ENCODE measurements at regions not wholly inside any gene's neighbourhood (a gene's known extent, or its start where the extent isn't known, plus 50 kb on each side); places are given as distances from the start of the nearest gene placed in this dataset.
"Not testable (repeated sequence)": the region's sequence is repeated elsewhere in the genome, so short reads cannot be mapped to it uniquely, and the experiment has no call there.

DNA sequence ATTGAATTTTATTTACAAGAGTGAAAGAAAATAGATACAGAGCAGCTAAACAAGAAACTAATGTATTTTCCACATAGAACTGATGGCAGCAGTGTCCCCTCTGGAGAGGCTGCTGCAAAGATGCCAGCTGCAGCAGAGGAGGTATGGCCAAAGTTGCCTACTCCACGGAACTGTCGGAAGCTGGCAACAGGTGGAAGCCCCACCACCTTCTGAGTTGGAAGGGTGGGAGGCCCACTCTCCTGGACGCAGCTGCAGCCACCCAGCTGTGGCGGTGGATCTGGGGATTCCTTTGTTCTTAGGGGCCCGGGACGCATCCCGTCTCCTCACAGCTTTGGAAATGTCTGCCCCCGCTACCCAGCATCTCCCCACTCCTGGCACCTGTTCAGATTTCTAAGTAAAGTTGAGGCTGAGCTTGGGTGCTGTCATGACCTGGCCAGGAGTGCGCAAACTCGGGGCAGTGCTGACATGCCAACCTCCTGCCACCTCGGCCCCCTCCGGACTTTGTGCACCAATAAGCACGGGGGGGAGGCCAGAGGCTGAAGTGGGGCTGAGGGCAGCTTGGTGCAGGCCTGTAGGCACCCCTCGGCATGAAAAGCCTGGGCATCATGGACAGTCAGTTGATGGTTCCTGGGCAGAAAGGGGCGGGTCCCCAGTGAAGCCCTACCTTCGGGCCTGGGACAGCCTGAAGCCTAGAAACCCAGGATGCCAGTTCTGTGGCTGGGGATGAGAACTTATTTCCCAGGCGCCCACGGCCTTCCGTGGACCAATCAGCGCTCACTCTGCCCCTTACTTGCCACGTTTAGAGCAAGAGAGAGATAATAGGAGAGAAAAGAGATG lies 1071.4 kb downstream of the JRKL start:
- DNase-seq, result no peak

DNA sequence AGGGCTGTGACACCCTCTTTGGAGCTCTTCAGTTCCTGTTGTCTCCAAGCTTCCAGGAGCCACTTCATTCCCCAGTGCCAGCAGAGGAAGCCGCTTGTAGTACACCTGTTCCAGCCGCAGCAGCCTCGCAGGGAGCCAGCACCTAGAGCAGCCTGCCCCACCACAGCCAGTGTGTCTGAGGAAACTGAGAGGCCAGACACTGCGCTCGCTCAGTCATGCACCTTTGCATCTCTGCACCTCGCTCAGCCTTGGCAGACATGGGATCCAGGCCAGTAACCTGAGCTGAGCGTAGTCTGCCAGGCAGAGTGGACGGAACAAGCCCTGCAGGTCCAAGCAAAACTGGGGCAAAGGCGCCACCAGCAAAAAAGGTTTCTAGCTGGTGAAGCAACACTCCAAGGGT lies 1072.1 kb downstream of the JRKL start:
- DNase-seq, result no peak

DNA sequence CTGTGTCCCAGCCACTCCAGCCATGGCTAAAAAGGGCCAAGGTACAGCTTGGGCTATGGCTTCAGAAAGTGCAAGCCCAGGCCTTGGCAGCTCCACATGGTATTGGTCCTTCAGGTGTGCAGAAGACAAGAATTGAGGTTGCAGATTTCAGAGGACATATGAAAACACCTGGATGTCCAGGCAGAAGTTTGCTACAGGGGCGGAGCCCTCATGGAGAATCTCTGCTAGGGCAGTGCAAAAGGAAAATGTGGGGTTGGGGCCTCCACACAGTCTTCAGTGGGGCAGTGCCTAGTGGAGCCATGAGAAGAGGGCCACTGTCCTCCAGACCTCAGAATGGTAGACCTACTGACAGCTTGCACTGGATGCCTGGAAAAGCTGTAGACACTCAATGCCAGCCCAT lies 1074.1 kb downstream of the JRKL start:
- DNase-seq, result no peak

DNA sequence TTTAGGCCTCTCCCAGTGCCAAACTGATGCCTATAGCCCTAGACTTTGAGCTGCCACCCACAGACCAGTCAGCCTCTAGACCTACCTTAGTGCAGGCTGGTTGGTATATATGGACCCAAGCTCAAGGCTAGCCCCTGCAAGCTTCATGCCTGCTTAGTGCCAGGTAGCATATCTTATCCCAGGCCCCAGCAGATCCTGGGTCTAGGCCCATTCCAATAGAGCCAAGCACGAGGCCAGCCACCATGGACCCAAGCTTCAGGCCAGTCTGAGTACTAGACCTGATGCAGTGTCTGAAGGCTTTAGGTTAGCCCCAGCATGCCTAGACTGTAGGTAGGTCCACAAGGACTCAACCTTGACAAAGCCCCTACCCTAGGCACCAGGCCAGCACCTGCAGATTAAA lies 1081.7 kb downstream of the JRKL start:
- no peak for DNase-seq

DNA sequence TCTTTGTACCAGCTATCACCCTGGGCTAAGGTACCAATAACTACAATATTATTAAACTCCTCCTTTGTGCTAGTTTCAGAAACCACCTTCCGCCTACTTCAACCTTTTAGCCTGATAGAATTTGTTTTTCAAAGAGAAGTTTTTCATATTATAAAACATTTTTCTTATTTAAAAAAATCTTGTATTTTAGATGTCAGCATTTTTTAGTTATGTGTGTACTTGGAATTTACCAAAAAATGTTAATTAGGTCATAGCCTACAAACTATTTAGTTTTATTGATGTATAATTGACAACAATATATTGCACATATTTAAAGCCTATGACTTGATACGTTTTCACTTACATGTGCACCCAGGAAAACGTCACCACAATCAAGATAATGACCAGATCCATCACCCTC lies 1097.6 kb downstream of the JRKL start:
- no peak for DNase-seq

DNA sequence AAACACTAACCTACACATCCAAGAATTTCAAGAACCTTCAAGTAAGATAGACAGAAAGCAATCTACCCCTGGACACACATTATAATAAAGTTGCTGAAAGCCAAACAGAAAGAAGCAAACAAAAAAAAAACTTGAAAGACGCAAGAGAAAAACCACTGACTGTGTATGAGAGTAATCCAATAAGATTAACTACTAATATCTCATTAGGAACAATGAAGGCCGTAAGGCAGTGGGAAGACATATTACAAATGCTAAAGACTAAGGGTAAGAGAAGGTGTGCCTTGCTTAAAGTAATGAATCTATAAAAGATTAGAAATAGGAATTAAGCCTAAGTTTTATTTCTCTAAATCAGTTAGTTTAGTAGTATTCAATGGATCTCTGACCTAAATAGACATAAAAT lies 1109.1 kb downstream of the JRKL start:
- no peak for DNase-seq

DNA sequence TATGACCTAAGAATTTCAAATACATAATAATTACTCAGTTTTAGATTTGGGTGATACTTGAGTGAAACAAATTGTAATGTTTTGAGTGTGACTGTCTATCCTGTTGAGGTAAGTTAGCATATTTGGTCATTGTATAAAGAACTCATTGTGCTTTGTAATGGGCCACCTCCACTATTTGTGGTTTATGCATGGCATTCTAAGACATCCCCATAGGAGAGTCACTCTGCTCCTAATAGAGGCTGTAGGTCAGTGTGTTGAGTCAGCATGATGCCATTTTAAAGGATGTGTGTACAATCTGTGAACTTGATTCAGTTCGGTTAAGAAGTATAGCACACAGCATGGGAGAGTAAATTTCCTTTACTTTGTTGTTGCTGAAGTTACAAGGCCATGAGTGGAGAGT lies 1112.4 kb downstream of the JRKL start:
- no peak for DNase-seq

DNA sequence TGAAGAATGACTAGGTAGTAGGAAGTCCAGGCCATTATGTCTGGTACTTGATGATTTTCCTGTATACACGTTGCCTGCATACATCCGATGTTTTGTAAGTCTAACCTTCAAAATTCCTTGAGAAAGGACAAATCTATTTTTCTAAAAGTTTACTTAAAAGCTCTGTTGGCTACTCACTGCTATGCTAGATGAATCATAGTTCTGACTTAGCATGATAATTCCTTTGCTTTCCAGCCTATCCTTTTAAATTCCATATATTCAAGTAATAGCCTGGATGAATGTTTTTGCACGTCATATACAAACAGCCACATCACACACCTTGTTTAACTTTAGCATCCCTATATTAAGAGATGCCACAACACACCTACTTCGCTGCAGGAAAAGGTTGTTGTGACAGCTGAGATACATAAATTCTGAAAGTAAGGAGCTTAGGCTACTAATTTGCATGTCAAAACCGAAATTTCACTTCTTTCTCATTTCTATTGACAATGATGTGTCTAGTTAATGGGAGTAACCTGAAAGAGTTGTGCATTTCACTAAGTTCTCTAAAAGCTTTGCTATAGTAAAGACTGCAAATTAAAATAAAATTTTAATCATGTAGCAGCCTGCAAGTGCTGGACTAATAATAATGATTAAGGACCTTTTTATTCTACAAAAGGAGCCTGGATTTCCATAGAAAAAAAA lies 1116.4 kb downstream of the JRKL start:
- no peak for DNase-seq

DNA sequence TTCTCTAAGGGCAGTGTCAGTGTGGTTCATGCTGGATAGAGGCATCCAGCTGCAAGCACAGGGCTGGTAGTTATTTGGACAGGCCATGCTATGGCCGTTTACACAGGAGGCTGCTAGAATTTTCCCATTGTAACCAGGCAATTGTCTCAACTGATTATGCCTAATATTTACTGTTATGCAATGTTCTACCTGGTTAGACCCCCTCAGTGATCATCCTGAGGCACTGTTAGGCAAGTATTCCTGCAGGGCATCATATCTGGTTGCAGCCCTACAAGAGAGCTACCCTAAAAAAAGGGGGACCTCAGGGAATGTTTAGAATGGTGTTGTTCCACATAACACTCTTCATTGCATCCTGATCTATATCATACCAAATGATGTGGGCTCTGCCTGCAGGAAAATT lies 1124.6 kb downstream of the JRKL start:
- DNase-seq, result no peak

DNA sequence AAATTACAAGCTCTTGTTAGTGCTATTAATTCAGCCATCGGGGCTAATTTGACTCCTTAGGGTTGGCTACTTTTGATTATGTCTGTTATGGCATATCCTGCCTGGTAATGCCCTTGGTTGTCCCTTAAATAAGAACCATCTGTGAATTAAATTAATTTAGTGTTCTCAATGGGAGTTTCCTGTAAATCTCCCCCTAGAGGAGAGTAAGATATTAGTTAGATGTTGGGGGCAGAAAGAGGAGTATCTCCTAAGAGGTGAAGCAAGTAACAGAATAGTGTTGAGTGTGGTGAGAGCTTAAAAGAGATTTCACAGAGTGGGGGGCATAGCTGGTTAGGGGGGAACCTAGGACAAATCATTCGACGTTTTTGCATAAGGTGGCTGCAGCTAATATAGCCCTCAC lies 1126.9 kb downstream of the JRKL start:
- DNase-seq, result no peak

DNA sequence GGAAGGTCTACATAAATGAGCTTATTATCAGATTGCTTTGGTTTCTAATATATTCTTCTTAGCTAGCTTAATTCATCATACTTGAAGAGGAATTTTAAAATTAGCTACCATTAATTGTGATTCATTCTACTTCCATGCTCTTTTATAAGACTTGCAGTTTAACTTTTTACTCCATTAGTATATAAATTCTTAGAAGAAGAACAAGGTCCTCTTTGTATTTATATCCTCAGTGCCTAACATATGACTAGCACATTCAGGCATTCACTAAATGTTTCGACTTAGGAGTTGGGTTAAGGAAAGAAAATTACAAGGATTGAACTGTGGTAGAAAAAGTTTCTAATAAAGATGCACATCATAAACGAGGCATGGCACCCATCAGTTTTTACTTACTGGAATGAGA lies 1135.5 kb downstream of the JRKL start:
- no peak for DNase-seq

DNA sequence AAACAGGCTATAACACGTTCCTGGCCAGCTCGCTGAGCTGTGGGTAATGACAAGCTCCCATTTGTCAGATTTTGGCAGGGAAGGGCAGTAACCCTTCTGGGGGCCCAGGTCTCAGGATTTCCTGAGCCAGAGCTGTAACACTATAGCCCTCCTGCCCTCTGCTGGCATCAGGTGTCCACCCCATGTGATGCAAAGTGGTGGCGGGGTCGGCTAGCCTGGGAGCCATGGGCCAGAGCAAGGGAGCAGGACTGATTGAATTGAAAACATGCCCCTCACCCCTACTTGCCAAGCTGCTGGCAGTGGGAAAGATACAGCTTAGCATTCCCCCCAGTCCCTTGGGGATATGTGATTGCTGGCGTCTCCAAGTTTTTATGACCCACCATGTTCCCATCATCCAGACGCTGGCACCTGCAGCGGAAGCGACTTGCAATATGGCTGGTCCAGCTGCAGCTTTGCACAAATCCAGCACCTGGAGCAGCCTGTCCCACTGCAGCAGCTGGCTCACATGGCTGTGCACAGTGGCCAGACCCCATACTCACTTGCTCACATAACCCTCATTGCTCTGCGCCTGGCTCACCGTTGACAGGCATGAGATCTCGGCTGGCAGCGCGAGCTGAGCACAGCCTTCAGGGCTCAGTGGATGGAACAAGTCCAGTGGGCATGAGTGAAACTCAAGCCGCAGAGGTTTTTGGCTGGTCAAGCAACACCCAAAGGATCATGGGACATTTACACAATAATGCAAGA lies 1147.8 kb downstream of the JRKL start:
- DNase-seq, result no peak

DNA sequence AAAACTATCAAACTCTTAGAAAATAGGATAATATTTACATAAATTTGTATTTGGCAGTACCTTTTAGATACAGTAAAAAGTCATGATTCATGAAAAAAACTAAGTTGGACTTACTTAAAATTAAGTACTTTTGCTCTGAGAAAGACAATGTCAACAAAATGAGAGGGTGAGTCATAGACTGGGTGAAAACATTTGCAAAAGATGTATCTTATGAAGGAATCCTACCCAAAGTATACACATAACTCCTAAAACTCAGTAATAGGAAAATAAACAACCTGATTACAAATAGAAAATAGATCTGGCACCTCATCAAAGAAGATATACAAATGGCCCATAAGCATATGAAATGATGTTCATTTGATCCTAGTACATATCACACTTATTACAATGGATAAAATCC lies 1154.6 kb downstream of the JRKL start:
- DNase-seq, result no peak

DNA sequence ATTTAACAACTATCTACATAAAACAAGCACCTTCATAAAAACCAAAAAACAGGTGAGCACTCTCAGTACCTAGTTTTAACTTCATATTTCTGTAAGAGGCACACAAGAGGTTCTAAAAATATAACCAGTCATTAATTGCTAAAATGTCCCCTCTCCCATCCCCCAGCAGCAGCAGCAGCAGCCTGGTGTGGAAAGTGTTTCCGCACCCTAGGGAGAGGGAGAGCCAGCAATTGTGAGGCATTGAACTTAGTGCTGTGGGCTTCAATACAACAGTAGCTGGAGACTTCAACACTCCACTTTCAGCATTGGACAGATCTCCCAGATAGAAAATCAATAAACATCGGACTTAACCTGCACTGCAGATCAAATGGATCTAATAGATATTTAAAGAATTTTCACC lies 1158.5 kb downstream of the JRKL start:
- no peak for DNase-seq

DNA sequence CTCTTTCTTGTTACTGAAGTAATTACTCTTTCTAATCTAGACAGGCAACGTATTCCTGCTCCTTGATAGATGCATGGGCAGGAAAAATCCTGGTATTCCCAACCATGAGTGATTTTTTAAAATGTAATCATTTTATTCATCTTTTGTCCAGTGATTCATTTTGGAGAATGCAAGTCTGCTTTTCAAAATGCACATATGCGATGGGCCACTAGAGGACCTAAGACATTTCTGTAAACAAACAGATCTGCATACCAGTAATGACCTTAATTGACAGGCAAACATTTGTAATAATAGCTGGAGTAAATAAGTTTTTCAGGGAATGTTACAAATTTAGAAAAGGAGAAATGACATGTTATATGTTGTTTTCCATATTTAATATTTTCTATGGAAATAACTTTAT lies 1167.6 kb downstream of the JRKL start:
- DNase-seq, result no peak

DNA sequence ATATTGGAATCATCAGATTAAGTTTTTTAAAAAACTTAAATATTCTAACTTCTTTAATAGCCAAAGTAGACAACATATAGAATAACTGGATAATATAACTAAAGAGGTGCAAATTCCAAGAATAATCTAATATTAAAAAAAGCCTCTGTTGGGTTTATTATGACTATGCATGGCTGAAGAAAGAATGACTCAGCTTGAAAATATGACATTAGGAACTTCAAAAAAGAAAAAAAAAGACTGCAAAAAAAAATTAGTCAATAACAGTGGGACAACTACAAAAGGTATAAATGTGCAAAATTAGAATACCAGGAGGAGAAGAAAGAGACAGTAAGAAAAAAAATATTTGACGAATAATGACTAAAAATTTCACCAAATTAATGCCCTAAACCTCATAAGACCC lies 1178.0 kb downstream of the JRKL start:
- DNase-seq, result no peak

DNA sequence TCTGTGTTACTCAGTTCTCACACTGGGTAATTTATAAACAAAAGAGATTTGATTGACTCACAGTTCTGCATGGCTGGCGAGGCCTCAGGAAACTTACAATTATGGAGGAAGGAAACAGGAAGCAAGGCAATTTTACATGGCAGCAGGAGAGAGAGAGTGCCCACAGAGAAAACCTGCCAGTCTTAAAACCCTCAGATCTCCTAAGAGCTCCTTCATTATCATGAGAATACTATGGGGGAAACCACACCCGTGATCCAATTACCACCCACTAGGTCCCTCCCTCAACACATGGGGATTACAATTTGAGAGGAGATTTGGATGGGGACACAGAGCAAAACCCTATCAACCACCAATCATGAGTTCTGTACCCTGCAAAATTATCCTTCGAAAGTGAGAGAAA lies 1180.8 kb downstream of the JRKL start:
- DNase-seq, result no peak

DNA sequence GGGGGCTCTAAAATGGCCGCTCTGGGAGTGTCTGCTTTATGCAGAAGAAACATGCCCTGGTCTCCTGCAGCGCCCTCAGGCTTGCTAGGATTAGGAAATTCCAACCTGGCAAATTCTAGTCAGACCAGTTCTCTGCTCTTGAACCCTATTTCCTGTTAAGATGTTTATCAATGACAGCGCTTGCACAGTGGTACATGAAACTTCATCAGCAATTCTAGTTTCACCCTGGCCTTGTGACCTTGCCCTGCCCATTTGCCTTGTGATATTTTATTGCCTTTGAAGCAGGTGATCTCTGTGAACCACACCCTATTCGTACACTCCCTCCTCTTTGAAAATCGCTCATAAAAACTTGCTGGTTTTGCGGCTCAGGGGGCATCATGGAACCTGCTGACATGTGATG lies 1184.0 kb downstream of the JRKL start:
- DNase-seq, result not testable (repeated sequence)

DNA sequence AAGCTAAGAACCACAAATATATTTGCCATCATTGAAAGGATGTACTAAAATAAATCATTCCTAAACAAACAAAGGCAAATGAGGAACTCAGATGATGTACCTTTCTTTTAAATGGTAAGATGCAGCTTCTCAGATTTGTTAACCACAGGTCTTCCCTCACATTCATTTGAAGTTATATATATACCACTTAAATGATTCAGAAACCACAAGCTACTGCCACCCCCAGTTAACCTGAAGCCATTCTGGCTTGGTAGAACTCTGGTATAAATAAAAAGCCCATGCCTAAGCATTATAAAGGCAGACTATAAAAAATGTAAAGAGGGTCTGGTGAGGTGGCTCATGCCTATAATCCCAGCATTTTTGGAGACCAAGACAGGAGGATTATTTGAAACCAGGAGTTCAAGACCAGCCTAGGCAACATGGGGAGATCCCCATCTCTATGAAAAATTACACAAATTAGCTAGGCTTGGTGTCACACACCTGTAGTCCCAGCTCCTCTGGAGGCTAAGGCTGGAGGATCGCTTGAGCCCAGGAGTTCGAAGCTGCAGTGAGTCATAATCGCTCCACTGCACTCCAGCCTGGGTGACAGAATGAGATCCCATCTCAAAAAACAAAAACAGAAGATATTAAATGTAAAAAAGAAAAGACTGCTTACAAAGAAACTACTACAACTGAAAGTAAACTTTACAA lies 1185.3 kb downstream of the JRKL start:
- DNase-seq, result no peak

DNA sequence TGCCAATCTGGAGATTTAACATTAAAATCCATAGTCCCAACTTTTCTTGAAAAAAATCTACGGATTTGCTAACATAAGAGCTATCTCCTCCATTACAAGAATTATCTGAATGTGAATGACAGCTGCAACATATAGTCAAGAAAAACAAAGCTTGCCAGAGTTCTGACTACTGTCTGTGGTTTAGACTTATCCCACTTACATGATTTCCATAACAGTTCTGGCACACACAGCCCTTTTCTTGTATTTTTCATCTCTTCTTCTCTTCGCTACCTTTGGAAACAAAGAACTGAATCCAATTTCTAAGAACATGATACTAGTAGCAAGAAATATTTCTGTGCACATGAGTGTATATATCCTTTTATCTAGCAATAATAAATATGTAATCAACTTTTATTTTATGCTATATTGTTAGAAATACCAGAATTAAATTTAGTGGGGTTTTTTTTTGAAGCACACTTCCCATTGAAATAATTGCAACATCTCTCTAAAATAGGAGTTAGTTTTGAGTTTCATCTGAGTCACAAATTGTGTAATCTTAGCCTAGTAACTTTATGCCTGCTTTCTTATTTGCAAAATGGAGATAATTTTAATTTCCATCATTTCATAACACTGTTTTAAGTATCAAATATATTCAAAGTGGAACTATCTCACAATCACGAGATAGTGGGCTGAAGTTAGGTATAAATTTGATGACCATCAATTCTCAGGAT lies 1217.6 kb downstream of the JRKL start:
- DNase-seq, result no peak

DNA sequence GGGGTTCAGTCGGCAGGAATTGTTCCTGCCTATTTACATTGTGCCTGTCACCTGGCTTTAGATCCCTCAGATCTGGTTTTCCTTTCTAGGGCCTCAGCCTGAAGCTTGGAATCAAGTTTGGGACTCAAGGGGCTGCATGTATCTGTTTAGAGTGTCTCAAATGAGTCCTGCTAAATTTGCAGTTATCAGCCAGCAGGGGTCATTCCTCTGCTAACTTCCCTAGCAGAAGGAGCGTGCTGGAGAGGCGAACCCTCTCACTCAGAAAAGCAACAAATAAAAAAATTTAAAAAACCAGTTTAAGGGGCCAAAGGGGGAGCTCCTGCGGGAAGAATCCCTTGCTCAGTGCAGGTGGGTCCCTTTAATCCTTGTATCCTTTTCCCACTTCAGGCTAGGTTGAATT lies 1220.2 kb downstream of the JRKL start:
- no peak for DNase-seq

DNA sequence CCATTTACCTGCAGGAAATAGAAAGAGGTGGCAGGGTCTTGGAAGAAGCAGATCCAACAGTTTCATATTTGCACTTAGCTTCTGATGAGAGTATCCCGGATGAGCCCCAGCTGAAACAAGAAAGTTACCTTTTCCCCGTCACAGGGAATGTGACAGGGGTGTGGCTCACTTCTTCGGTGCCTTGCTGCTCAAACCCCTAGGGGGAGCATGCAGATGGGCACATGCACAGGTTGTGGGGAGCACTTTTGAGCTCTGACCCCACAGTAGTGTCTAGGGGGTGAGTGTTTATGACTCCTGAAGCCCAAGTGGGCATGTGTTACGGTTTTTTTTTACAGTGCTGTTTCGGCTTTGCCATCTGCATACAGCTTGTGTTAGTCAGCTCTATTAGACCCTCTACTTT lies 1221.0 kb downstream of the JRKL start:
- no peak for DNase-seq

DNA sequence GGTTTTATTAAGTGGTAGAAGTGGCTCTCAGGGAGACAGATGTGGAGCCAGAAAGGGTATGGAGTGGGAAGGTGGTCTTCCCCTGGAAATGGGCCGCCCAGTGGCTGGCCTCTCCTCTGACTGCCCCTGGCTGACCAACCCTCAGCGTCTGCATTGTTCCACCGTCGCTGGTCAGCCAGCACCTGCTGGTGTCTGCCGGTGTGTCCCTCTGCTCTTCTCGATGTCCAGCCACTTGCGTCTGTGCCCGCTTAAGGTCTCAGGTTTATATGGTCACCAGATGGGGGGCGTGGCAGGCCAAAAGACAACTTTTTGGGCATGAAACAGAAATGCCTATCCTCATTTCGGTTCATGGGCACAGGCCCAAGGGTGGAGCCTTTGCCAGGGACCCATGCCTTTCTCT lies 1221.5 kb downstream of the JRKL start:
- DNase-seq, result no peak

All from right forelimb (tissue), 1 donor.